HFF-Myc (cell line): ENCODE measurements at regions not wholly inside any gene's neighbourhood (a gene's known extent, or its start where the extent isn't known, plus 50 kb on each side); places are given as distances from the start of the nearest gene placed in this dataset.

Source experiments
- DNase-seq: peaks from one replicate; pipeline ENCODE4 v3.0.0-alpha.2; 2011; ENCODE audit warnings: low read depth; ENCODE audit errors: extremely low read depth
- H3K4me3 ChIP-seq: replicated peaks from 2 replicates; pipeline ENCODE4 v1.5.1; 2011; ENCODE audit warnings: low read depth, mild to moderate bottlenecking, control low read depth, low read length
- CTCF ChIP-seq: IDR thresholded peaks from 2 replicates; pipeline ENCODE4 v1.5.1; 2012; ENCODE audit warnings: mild to moderate bottlenecking, low read depth, low read length, control low read depth; ENCODE audit errors: missing control alignments

- H3K4me3 ChIP-seq, result no peak overlapping the region
- DNase-seq, result no peak
- no peak for TF ChIP-seq CTCF
These were observed 119.7 kb downstream of the WDR11 start for GRCh38 chr10:120970595-120971529.

DNA sequence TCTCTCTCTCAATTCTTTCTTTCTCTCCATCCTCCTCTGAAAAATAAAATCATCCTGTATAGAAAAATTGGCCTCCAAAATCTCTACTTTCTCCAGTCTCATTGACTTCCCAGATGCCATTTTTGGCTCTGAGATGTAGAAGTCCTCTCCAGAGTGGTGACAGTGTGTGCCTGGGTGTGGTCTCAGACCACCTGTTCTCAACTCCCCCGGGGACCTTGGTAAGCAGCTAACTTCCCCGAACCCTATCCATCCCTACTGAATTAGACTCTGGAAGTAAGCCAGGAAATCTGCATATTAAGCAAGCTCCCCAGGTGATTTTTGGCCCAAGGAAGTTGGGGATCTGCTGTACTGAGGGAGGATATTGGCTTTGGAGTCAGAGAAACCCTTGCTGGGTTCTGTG, 120.5 kb downstream of the WDR11 start:
- TF ChIP-seq CTCF, result no peak
- H3K4me3 ChIP-seq, result no peak overlapping the region
- DNase-seq, result no peak

- no peak overlapping the region for H3K4me3 ChIP-seq
- no peak for DNase-seq
- TF ChIP-seq CTCF, result no peak
These were observed 121.1 kb downstream of the WDR11 start for GRCh38 chr10:120972259-120972658.

DNA sequence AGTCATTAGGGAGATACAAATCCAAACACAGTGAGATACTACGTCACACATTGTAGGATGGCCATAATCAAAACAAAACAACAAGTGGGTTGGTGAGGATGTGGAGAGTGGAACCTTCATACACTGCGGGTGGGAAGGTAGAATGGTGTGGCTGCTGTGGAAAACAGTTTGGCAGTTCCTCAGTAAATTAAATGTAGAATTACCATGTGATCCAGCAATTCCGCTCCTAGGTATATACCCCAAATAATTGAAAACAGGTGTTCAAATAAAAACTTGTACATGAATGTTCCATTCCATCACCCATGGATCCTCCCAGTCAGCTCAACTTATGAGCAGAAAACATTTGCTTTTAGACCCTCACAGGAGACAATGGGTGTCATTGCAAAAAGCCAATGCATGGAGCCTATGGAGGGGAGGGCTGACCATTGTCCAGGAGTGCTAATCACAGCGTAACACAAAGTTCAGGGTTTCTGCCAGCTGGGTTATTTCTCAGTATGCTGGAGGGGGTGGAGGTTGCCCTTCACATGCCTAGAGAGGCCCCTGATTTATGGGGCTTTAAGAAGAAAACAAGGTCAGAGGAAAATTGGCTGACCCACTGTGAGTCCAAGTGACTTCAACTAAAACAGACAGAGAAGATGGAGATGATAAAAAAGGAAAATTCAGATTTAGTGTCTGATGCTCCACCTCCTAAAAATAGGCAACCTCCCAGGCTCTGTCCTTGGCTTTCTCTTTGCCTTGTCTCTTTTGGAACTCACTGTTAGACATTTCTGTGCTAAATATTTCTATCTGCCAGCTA, 124.1 kb downstream of the WDR11 start:
- no peak for DNase-seq
- H3K4me3 ChIP-seq, result no peak overlapping the region
- no peak for TF ChIP-seq CTCF

- no peak for TF ChIP-seq CTCF
- DNase-seq, result no peak
- no peak overlapping the region for H3K4me3 ChIP-seq
These were observed 124.7 kb downstream of the WDR11 start for GRCh38 chr10:120975868-120976225.

DNA sequence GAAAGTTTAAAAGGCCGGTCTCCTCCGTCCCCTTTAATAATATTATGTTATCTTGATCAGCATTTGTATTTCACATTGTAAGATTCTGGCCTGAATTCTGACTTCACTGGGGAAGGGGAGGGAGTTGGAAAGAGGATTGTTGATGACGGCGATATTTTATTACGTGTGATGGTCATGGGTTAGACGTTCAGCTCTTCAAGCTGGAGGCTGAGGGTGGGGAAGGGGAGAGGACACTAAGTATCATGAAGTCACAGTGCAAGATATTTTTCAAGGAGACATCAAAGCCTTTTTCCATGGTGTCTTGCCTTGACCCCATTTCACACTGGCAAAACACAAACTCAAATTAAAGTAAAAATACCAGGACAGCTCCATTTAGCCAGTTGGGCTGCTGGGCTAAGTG, 126.7 kb downstream of the WDR11 start:
- H3K4me3 ChIP-seq, result no peak overlapping the region
- no peak for TF ChIP-seq CTCF
- DNase-seq, result no peak
